Stimulated activated CD8-positive, alpha-beta memory T cell treated with anti-CD3 and anti-CD28 coated beads, Interleukin-12 subunit alpha, Interleukin-12 subunit beta, amount 100 ng/mL, for 24 hours (primary cell): ENCODE measurements at regions not wholly inside any gene's neighbourhood (a gene's known extent, or its start where the extent isn't known, plus 50 kb on each side); places are given as distances from the start of the nearest gene placed in this dataset.

Experiments used
- DNase-seq: peaks from one replicate; pipeline ENCODE4 v3.0.0-alpha.2; 2020; ENCODE audit errors: extremely low read depth

- DNase-seq, result no peak
Observed at GRCh38 chr12:111081600-111081999, 161.2 kb upstream of the MYL2 start.

GRCh38 chr12:111078731-111079130 is 158.4 kb upstream of the MYL2 start:
- DNase-seq, result no peak

- DNase-seq, result no peak
Observed at GRCh38 chr12:111076611-111077451, 156.5 kb upstream of the MYL2 start.

DNA sequence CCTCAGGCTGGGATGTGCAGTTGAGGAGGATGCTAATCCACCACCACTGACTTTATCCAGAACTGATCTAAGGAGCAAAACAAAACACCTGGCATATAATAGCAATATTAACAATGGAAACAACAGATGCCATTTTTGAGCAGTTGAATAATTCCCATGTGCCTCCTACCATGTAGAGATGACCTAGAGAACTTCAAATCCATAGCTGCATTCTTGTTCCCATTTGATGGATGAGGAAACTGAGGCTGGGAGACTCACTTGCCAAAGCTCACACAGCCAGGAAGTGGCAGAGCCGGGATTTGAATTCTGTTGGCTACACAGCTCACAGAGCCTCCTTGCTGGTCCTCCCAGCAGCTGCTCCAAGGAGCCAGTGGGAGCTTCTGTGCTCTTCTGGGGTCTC is 155.8 kb upstream of the MYL2 start:
- DNase-seq, result no peak

DNA sequence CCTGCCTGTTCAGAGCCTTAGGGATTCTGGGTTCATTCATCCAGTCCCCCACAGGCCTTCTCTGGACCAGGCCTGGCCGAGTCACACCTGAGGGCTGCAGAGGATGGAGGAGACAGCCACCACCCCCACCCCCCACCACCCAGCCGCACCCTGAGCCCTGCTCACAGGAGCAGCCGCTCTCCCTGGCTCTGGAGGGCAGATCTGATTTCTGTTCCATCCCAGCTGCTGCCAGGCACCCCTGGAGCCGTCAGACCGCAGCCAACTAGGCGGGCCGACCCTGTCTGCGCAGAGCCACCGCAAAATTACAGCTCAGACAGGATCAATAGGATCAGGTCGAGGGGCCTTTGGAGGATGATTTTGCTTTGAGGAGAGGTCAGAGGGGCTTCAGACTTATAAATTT is 154.6 kb upstream of the MYL2 start:
- DNase-seq, result no peak

- no peak for DNase-seq
Observed at GRCh38 chr12:111074559-111074958, 154.2 kb upstream of the MYL2 start.

DNA sequence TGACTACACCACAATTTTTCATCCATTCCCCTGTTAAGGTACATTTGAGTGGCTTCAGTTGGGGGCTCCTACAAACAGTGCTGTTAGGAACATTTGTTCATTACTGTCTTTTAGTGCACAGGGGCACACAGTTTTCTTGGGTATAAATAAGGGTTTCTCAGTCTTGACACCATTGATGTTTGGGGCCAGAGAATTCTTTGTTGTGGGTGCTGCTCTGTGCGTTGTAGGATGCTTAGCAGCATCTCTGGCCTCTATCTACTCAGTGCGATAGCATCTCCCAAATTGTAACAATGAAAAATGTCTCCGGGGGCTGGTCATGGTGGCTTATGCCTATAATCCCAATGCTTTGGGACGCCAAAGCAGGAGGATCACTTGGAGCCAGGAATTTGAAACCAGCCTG is 153.0 kb upstream of the MYL2 start:
- DNase-seq, result no peak

GRCh38 chr12:111072299-111072698 is 151.9 kb upstream of the MYL2 start:
- no peak for DNase-seq

DNA sequence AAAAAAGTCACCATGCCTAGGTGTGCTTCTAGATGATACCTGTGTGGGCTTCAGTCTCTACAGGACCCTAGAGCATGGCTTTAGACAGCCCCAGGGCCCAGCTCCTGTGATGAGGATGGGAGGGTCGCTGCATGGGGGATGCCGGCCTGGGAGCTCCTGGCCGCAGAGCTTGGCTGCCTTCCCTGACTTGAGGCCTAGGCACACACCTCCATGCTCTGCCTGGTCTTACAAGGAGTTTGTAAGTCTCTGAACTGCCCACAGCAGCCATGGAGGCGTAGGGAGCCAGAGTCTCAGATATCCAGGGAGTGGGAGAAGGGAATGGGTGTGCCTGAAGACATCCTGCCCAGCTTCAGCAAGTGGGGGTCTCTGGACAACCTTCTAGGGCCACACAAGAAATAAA is 149.5 kb upstream of the MYL2 start:
- no peak for DNase-seq

GRCh38 chr12:111068290-111068689 is 147.9 kb upstream of the MYL2 start:
- DNase-seq, result no peak

DNA sequence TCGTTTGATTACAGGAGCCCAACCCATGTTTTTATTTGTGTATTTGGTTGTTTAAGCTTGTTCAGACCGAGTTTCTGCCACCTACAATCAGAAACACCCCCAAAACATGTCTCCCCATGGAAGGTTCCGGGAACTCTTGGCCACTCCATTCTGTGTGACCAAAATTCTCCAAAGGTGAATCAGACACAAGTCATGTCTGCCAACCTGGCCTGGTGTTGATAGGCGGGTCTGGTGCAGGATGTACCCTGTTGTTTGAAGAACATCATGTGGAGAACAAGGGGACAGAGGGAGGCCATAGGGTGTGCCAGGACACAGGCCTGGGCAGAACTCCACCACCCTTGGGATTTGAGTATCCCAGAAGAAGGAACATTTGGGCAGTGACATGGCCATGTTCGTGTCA is 147.1 kb upstream of the MYL2 start:
- DNase-seq, result no peak

DNA sequence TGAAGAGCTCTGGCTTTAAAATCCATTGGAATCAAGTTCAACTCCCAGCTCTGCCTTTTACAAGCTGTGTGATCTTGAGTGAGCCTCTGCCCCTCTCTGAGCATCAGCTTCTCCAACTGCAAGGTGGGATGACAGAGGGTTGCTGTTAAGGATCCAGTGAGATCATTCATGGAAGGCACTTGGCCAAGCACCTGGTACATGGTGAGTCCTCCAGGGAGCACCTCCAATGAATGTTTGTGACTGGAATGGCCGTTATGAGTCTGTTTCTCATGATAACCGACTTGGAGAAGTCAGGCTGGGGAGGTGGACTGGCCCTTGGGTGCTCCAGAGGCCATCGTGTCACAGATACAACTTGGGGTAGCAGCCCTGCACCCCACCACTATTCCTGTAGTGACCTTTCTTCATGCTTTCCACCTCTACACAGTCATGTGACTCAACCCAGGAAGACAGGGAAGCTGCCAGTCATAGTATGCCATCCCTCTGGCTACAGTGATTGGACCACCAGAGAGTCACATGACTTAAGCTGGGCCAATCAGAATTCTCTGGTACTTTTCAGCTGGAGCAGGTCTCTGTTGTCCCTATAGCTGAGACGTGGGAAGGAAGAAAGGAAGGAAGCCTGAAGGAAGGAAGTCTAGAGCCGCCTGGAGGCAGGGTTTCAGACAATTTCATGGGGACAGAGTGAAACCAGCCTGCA is 146.5 kb upstream of the MYL2 start:
- no peak for DNase-seq

GRCh38 chr12:111064982-111065381 is 144.6 kb upstream of the MYL2 start:
- no peak for DNase-seq

DNA sequence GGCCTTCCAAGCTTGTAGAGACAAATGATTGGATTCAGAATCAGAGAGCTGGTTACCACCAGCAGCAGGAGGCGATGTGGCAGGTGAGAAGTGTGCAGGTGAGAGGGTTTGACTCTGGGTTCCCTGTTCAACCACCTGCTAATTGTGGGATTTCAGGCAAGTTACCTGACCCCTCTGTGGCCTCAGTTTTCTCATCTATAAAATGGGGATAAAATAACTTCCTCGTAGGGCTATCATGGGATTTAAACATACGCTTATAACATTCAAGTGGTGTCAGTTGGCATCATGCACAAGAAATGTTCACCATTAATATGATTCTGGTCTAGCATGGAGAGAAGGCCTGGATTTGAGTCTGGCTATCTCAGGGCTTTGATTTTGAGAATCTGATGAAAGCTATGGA is 143.8 kb upstream of the MYL2 start:
- no peak for DNase-seq

- no peak for DNase-seq
Observed at GRCh38 chr12:111063295-111064026, 143.1 kb upstream of the MYL2 start.

- no peak for DNase-seq
Observed at GRCh38 chr12:111057701-111058425, 137.5 kb upstream of the MYL2 start.

GRCh38 chr12:111056618-111057521 is 136.5 kb upstream of the MYL2 start:
- DNase-seq, result peak; percentile 23

DNA sequence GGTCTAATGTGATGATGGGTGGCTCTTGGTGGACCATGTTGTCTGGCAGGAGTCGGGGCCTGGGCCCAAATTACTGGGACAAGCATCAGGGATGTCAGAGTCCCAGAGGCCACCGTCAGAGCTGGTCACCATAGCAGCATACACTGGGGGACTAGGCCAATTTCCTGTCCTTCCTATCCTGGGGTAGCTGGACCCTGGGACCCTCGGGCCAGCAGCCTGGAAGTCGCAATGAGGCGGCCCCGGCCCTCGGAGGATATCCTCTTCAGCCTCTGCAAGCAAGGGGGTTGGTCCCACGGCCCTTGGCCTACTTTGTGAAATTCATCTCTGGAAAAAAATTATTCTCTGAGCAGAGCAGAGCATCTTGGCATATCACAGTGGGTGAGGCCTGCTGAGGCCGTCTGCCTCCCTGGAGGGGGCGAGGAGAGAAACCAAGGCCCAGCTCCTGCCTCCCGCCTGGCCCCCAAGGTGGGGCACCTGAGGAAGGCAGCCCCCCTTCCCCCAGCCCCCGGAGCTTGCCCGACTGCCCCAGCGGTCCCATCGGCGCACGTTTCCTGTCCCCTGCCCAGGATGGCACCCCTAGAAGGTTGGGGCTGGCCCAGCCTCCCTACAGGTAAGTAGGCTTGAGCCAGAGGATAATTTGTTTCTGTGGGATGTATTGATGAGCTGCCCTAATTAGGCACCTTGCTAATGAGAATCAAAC is 135.0 kb upstream of the MYL2 start:
- DNase-seq, result no peak

DNA sequence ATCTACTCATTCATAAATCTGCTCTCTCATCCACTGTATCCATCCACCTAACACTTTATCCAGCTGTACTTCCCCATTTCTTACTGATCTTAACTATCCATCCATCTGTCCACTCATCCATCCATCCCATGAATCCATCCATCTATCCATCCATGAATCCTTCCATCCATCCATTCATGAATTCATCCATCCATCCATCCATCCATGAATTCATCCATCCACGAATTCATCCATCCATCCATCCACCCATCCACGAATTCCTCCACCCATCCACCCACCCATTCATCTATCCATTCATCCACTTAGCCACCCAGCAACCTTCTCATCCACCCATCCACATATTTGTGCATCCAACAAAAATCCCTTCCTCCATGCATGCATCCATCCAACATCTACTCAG is 128.6 kb upstream of the MYL2 start:
- no peak for DNase-seq

- no peak for DNase-seq
Observed at GRCh38 chr12:111046896-111047295, 126.5 kb upstream of the MYL2 start.
